H7 (cell line): ENCODE measurements at regions not wholly inside any gene's neighbourhood (a gene's known extent, or its start where the extent isn't known, plus 50 kb on each side); places are given as distances from the start of the nearest gene placed in this dataset.
"Not testable (repeated sequence)": the region's sequence is repeated elsewhere in the genome, so short reads cannot be mapped to it uniquely, and the experiment has no call there.

Experiments used
- DNase-seq: peaks from one replicate; pipeline ENCODE4 v3.0.0; 2012
- H3K27me3 ChIP-seq: 2 replicates; pipeline ENCODE4 v1.6.0; 2011; ENCODE audit warnings: mild to moderate bottlenecking, low read length; ENCODE audit not compliant: control insufficient read depth, insufficient read depth
- H3K36me3 ChIP-seq: replicated peaks from 2 replicates; pipeline ENCODE4 v1.5.1; 2011; ENCODE audit warnings: low read length; ENCODE audit not compliant: control insufficient read depth, insufficient read depth
- H3K4me3 ChIP-seq: 2 replicates; pipeline ENCODE4 v1.5.1; 2011; ENCODE audit warnings: low read depth, mild to moderate bottlenecking, control low read depth, low read length, moderate library complexity; ENCODE audit not compliant: insufficient read depth

- H3K27me3 ChIP-seq, result no peaks in the 10 kb centered on the region
- H3K4me3 ChIP-seq, result no peak overlapping the region
- no peaks in the 10 kb centered on the region for H3K36me3 ChIP-seq
- no peak for DNase-seq
Measured at GRCh38 chr18:43830303-43830702, 553.0 kb upstream of the SYT4 start.

GRCh38 chr18:43830947-43831346 is 553.7 kb upstream of the SYT4 start:
- no peaks in the 10 kb centered on the region for H3K27me3 ChIP-seq
- H3K4me3 ChIP-seq, result no peak overlapping the region
- H3K36me3 ChIP-seq, result no peaks in the 10 kb centered on the region
- DNase-seq, result no peak

DNA sequence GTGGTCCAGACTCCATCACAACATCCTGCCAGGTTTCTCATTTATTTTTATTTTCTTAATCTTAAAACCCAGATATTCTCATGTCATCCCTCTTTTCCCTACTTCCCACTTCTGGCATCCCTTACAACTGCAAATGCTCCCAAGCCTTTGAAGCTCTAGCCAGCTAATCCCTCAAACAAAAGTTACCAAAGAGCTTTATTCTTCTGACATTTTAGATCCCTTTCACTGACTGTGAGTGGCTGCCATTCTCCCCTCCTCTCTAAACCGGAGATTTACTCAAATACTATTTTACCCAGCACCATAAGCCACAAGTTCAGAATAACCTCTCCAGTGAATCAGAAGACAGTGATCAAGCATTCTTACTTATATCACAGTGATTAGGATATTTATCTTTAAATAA is 569.0 kb upstream of the SYT4 start:
- DNase-seq, result peak; percentile 10
- no peak overlapping the region for H3K4me3 ChIP-seq
- no peaks in the 10 kb centered on the region for H3K27me3 ChIP-seq
- no peaks in the 10 kb centered on the region for H3K36me3 ChIP-seq

GRCh38 chr18:43847164-43848091 is 570.1 kb upstream of the SYT4 start:
- no peaks in the 10 kb centered on the region for H3K36me3 ChIP-seq
- H3K27me3 ChIP-seq, result no peaks in the 10 kb centered on the region
- DNase-seq, result no peak
- no peak overlapping the region for H3K4me3 ChIP-seq

DNA sequence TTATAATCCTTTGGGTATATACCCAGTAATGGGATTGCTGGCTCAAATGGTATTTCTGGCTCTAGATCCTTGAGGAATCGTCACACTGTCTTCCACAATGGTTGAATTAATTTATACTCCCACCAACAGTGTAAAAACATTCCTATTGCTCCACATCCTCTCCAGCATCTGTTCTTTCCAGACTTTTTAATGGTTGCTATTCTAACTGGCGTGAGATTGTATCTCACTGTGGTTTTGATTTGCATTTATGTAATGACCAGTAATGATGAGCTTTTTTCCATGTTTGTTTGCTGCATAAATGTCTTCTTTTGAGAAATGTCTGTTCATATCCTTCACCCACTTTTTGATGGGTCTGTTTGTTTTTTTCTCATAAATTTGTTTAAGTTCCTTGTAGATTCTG is 572.5 kb upstream of the SYT4 start:
- not testable (repeated sequence) for DNase-seq, H3K36me3 ChIP-seq, H3K27me3 ChIP-seq, H3K4me3 ChIP-seq

DNA sequence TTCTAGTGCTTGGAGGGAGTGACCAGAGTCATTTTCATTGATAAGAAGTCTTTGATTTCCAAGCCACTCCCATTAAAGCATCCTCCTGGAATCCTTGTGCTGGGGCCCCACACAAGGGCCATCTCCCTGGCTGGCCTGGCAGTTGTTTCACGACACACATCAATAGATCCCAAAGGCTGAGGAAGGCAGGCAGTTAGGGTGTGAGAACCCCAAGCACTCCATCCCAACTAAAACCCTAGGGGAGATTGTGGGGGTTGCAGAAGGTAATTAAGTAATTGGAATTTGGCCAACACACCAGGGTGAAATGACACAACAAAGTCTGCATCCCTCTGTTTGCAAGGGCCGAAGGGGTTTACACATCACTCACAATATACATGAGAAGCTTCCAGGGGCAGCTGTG is 578.1 kb upstream of the SYT4 start:
- H3K4me3 ChIP-seq, result no peak overlapping the region
- no peaks in the 10 kb centered on the region for H3K36me3 ChIP-seq
- H3K27me3 ChIP-seq, result no peaks in the 10 kb centered on the region
- no peak for DNase-seq

DNA sequence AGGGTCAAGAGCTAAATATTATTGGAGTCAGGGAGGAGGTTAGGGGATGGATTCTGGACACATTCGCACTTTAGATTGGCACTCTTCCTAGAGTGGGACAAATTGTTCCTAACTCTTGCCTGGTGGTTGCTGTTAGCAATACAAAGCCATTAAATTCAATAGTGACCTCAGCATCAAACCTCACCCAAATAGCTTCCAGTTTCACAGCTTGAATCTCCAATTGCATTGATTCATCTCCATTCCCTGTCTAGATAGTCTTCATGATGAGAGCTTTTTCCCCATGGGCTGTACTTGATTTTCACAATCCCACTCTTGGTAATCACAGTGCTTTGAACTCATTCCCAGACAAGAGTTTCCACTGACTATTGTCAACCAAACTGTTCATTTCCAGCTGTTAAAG is 585.9 kb upstream of the SYT4 start:
- Histone ChIP-seq H3K4me3 (no peak overlapping the region), H3K27me3 (no peaks in the 10 kb centered on the region), H3K36me3 (no peaks in the 10 kb centered on the region)
- no peak for DNase-seq

DNA sequence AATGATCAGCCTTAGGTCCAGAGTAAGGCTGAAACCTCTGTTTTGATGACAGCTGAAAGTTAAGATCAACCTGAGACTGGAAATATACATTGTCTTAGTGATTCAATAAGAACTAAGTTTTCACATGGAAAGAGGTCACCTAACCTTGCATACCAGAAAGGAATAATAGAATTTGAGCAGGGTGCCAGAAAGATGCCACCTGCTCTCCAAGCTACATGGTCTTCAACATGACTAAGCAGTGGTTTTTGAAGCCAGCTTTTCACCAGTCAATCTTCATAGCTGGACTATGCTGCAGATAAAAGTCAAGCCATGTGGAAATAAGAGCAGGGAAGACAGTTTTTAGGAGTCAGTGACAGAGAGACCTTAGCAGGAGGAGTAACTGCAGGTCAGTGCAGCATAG is 589.4 kb upstream of the SYT4 start:
- H3K36me3 ChIP-seq, result no peaks in the 10 kb centered on the region
- DNase-seq, result no peak
- no peaks in the 10 kb centered on the region for H3K27me3 ChIP-seq
- H3K4me3 ChIP-seq, result no peak overlapping the region

DNA sequence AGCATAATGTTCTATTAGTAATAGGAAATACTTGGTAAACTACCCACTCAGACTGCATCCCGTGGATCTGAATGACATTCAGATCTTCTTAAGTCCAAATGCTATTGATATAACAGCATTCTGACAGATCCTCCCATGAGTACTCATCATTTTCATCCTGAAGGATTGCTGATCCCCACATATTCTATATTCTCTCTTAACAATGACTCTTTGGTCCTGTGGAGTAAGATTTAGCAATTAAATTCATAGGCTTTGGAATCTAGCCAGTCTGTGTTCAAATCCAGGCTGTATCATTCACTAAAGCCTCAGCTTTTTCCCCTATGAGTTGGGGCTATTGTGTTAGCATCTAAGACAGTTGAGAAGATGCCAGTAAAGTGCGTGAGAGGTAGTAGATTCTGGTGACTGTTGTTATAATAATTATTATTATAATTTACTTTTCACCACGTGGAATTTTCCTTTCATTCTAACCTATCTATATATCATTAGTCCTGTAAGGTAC is 591.3 kb upstream of the SYT4 start:
- no peaks in the 10 kb centered on the region for H3K36me3 ChIP-seq
- DNase-seq, result no peak
- no peak overlapping the region for H3K4me3 ChIP-seq
- no peaks in the 10 kb centered on the region for H3K27me3 ChIP-seq

DNA sequence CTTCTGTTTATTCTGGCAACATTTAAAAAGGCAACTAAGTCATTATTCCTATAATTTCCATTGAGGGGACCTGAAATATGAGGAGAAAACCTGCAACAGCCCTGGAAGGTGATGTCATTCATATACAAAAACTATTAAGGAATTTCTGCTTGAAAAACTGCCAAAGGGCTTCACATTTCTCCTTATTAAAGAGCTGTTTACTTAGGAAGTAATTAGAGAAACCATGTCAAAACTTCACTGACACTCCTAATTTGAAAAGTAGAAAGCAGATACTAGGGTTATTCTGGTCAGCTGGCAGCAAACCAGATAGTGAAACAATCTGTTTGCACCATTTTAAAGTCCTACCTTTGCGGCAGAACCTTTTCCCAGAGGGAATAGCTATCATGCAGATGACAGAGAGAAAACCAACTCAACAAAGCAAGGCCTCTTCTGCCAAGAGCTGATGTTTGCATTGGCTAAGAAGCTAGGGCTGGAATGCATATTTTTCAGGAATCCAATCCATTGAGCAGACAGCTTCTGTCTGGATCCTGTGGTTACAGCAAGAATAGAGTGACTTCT is 592.2 kb upstream of the SYT4 start:
- DNase-seq, result no peak
- H3K4me3 ChIP-seq, result no peak overlapping the region
- H3K27me3 ChIP-seq, result no peaks in the 10 kb centered on the region
- no peaks in the 10 kb centered on the region for H3K36me3 ChIP-seq

- Histone ChIP-seq H3K36me3 (no peaks in the 10 kb centered on the region), H3K27me3 (no peaks in the 10 kb centered on the region), H3K4me3 (no peak overlapping the region)
- no peak for DNase-seq
Measured at GRCh38 chr18:43870626-43871025, 593.3 kb upstream of the SYT4 start.

- Histone ChIP-seq H3K36me3 (no peaks in the 10 kb centered on the region), H3K27me3 (no peaks in the 10 kb centered on the region), H3K4me3 (no peak overlapping the region)
- no peak for DNase-seq
Measured at GRCh38 chr18:43875511-43875910, 598.2 kb upstream of the SYT4 start.

DNA sequence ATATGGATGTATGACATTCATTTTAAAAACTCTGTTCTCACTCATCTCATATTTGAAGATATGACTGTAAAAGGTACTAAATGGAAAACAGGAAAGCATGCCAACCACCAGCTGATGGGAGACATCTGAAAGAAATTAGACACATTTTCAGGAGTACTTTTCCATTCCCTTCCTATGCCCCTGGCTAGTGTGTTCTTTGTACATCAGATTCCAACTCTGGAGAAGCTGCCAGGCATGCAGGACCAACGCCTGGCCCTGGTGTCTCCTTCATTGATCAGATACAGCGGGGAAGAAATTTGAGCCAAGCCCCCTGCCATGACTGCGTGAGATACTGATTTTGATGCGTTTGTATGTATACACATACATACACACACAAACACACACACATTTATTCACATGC is 599.0 kb upstream of the SYT4 start:
- no peak for DNase-seq
- H3K36me3 ChIP-seq, result no peaks in the 10 kb centered on the region
- H3K27me3 ChIP-seq, result no peaks in the 10 kb centered on the region

GRCh38 chr18:43876748-43877147 is 599.5 kb upstream of the SYT4 start:
- no peak for DNase-seq
- no peak overlapping the region for H3K4me3 ChIP-seq
- H3K36me3 ChIP-seq, result no peaks in the 10 kb centered on the region
- no peaks in the 10 kb centered on the region for H3K27me3 ChIP-seq

More for the DNA sequence above, 599.0 kb upstream of the SYT4 start:
- H3K4me3 ChIP-seq, result no peak overlapping the region

GRCh38 chr18:43877616-43878321 is 600.5 kb upstream of the SYT4 start:
- Histone ChIP-seq H3K36me3 (no peaks in the 10 kb centered on the region), H3K4me3 (no peak overlapping the region), H3K27me3 (no peaks in the 10 kb centered on the region)
- DNase-seq, result no peak
